ENCODE measurements at regions not wholly inside any gene's neighbourhood (a gene's known extent, or its start where the extent isn't known, plus 50 kb on each side); places are given as distances from the start of the nearest gene placed in this dataset.

GRCh38 chr7:46480619-46481018 lies 559.5 kb upstream of the IGFBP3 start:
- TF ChIP-seq JUND (IDR thresholded peaks at IDR 0.05; ENCODE audit: low read depth): no peak
- in situ Hi-C loops (cut with HindIII; ENCODE audit: low pct_unique_long_range_greater_than_20kb, low sequenced_read_pairs): no loop called here
- no peak for DNase-seq (ENCODE audit: low read depth in 1 of 2, low spot score in 1 of 2)

- DNase-seq (ENCODE audit: low read depth in 1 of 2, low spot score in 1 of 2): no peak
- TF ChIP-seq JUND (IDR thresholded peaks at IDR 0.05; ENCODE audit: low read depth): no peak
- in situ Hi-C loops (cut with HindIII; ENCODE audit: low pct_unique_long_range_greater_than_20kb, low sequenced_read_pairs): no loop called here
These were observed 558.6 kb upstream of the IGFBP3 start for GRCh38 chr7:46479680-46480079.

- DNase-seq (ENCODE audit: low read depth in 1 of 2, low spot score in 1 of 2): no peak
- in situ Hi-C loops (cut with HindIII; ENCODE audit: low pct_unique_long_range_greater_than_20kb, low sequenced_read_pairs): no loop called here
- no peak for TF ChIP-seq JUND (IDR thresholded peaks at IDR 0.05; ENCODE audit: low read depth)
These were observed 557.0 kb upstream of the IGFBP3 start for GRCh38 chr7:46478046-46478445.

GRCh38 chr7:46468753-46469356 lies 547.8 kb upstream of the IGFBP3 start:
- no peak for TF ChIP-seq JUND (IDR thresholded peaks at IDR 0.05; ENCODE audit: low read depth)
- in situ Hi-C loops (cut with HindIII; ENCODE audit: low pct_unique_long_range_greater_than_20kb, low sequenced_read_pairs): no loop called here
- DNase-seq (ENCODE audit: low read depth in 1 of 2, low spot score in 1 of 2): peak in 1 of 2 experiments; percentile 44

GRCh38 chr7:46463170-46463569 lies 542.1 kb upstream of the IGFBP3 start:
- TF ChIP-seq JUND (IDR thresholded peaks at IDR 0.05; ENCODE audit: low read depth): no peak
- in situ Hi-C loops (cut with HindIII; ENCODE audit: low pct_unique_long_range_greater_than_20kb, low sequenced_read_pairs): no loop called here

GRCh38 chr7:46461334-46461777 lies 540.3 kb upstream of the IGFBP3 start:
- no peak for TF ChIP-seq JUND (IDR thresholded peaks at IDR 0.05; ENCODE audit: low read depth)
- DNase-seq (ENCODE audit: low read depth in 1 of 2, low spot score in 1 of 2): no peak
- in situ Hi-C loops (cut with HindIII; ENCODE audit: low pct_unique_long_range_greater_than_20kb, low sequenced_read_pairs): no loop called here

More at GRCh38 chr7:46463170-46463569, 542.1 kb upstream of the IGFBP3 start:
- no peak for DNase-seq (ENCODE audit: low read depth in 1 of 2, low spot score in 1 of 2)

- DNase-seq (ENCODE audit: low read depth in 1 of 2, low spot score in 1 of 2): no peak
- in situ Hi-C loops (cut with HindIII; ENCODE audit: low pct_unique_long_range_greater_than_20kb, low sequenced_read_pairs): no loop called here
- TF ChIP-seq JUND (IDR thresholded peaks at IDR 0.05; ENCODE audit: low read depth): no peak
These were observed 538.9 kb upstream of the IGFBP3 start for GRCh38 chr7:46459942-46460341.

GRCh38 chr7:46454816-46455215 lies 533.7 kb upstream of the IGFBP3 start:
- no peak for DNase-seq (ENCODE audit: low read depth in 1 of 2, low spot score in 1 of 2)
- TF ChIP-seq JUND (IDR thresholded peaks at IDR 0.05; ENCODE audit: low read depth): no peak
- in situ Hi-C loops (cut with HindIII; ENCODE audit: low pct_unique_long_range_greater_than_20kb, low sequenced_read_pairs): no loop called here

- in situ Hi-C loops (cut with HindIII; ENCODE audit: low pct_unique_long_range_greater_than_20kb, low sequenced_read_pairs): no loop called here
- no peak for TF ChIP-seq JUND (IDR thresholded peaks at IDR 0.05; ENCODE audit: low read depth)
- no peak for DNase-seq (ENCODE audit: low read depth in 1 of 2, low spot score in 1 of 2)
These were observed 531.6 kb upstream of the IGFBP3 start for GRCh38 chr7:46452561-46453135.

- in situ Hi-C loops (cut with HindIII; ENCODE audit: low pct_unique_long_range_greater_than_20kb, low sequenced_read_pairs): no loop called here
- no peak for DNase-seq (ENCODE audit: low read depth in 1 of 2, low spot score in 1 of 2)
- TF ChIP-seq JUND (IDR thresholded peaks at IDR 0.05; ENCODE audit: low read depth): no peak
These were observed 530.8 kb upstream of the IGFBP3 start for GRCh38 chr7:46451846-46452245.

GRCh38 chr7:46450886-46451285 lies 529.8 kb upstream of the IGFBP3 start:
- DNase-seq (ENCODE audit: low read depth in 1 of 2, low spot score in 1 of 2): no peak
- TF ChIP-seq JUND (IDR thresholded peaks at IDR 0.05; ENCODE audit: low read depth): no peak

GRCh38 chr7:46450425-46450824 lies 529.4 kb upstream of the IGFBP3 start:
- in situ Hi-C loops (cut with HindIII; ENCODE audit: low pct_unique_long_range_greater_than_20kb, low sequenced_read_pairs): no loop called here
- TF ChIP-seq JUND (IDR thresholded peaks at IDR 0.05; ENCODE audit: low read depth): no peak
- DNase-seq (ENCODE audit: low read depth in 1 of 2, low spot score in 1 of 2): no peak

More at GRCh38 chr7:46450886-46451285, 529.8 kb upstream of the IGFBP3 start:
- in situ Hi-C loops (cut with HindIII; ENCODE audit: low pct_unique_long_range_greater_than_20kb, low sequenced_read_pairs): no loop called here

- TF ChIP-seq JUND (IDR thresholded peaks at IDR 0.05; ENCODE audit: low read depth): no peak
- in situ Hi-C loops (cut with HindIII; ENCODE audit: low pct_unique_long_range_greater_than_20kb, low sequenced_read_pairs): no loop called here
- no peak for DNase-seq (ENCODE audit: low read depth in 1 of 2, low spot score in 1 of 2)
These were observed 528.7 kb upstream of the IGFBP3 start for GRCh38 chr7:46449743-46450142.

GRCh38 chr7:46448478-46448877 lies 527.4 kb upstream of the IGFBP3 start:
- DNase-seq (ENCODE audit: low read depth in 1 of 2, low spot score in 1 of 2): no peak
- TF ChIP-seq JUND (IDR thresholded peaks at IDR 0.05; ENCODE audit: low read depth): no peak
- in situ Hi-C loops (cut with HindIII; ENCODE audit: low pct_unique_long_range_greater_than_20kb, low sequenced_read_pairs): no loop called here
